CD4-positive, alpha-beta memory T cell (primary cell): ENCODE measurements at regions not wholly inside any gene's neighbourhood (a gene's known extent, or its start where the extent isn't known, plus 50 kb on each side); places are given as distances from the start of the nearest gene placed in this dataset.
"Not testable (repeated sequence)": the region's sequence is repeated elsewhere in the genome, so short reads cannot be mapped to it uniquely, and the experiment has no call there.

Experiments
- CTCF ChIA-PET: fragments of 350-600 bp; sonication (Branson Sonifier 250); formaldehyde crosslinking; loops from one replicate; lab custom pipeline; 2021; ENCODE audit warnings: inconsistent platforms; ENCODE audit not compliant: partially characterized antibody; lab: Charles Lee
- POLR2A ChIA-PET: fragments of 350-600 bp; sonication (Branson Sonifier 250); formaldehyde crosslinking; loops from one replicate; lab custom pipeline; 2021; ENCODE audit not compliant: partially characterized antibody; lab: Charles Lee
- DNase-seq, 5 donors: peaks; one replicate each; pipeline versions ENCODE4 v3.0.0 to v3.0.0-alpha.2; 2020 to 2022; ENCODE audit warnings: mixed read lengths in 1 of 5
- H3K27ac ChIP-seq: one replicate; pipeline ENCODE4 v1.7.0; 2013; ENCODE audit warnings: low read depth, low read length
- H3K27me3 ChIP-seq: 2 replicates; pipeline ENCODE4 v1.7.0; 2013; ENCODE audit warnings: mild to moderate bottlenecking, low read length, moderate library complexity; ENCODE audit not compliant: insufficient read depth
- H3K36me3 ChIP-seq: 2 replicates; pipeline ENCODE4 v1.7.0; 2013; ENCODE audit warnings: mild to moderate bottlenecking, low read length, moderate library complexity; ENCODE audit not compliant: insufficient read depth
- H3K4me1 ChIP-seq: 2 replicates; pipeline ENCODE4 v1.7.0; 2013; ENCODE audit warnings: mild to moderate bottlenecking, low read length, moderate library complexity; ENCODE audit not compliant: insufficient read depth
- H3K4me3 ChIP-seq, 2 donors: one replicate each; pipeline ENCODE4 v1.7.0; 2013; ENCODE audit warnings: low read length in 2 of 2, mild to moderate bottlenecking in 1 of 2
- H3K9me3 ChIP-seq, 2 donors: one replicate each; pipeline ENCODE4 v1.7.0; 2013; ENCODE audit warnings: low read length in 2 of 2, control low read depth in 1 of 2; ENCODE audit not compliant: control insufficient read depth in 1 of 2
- H3K27ac Mint-ChIP-seq, 7 donors: one replicate each; pipeline ENCODE4 v1.8.0; 2020 to 2021; ENCODE audit warnings: mixed read lengths in 7 of 7, mild to moderate bottlenecking in 6 of 7, inconsistent platforms in 3 of 7, moderate library complexity in 3 of 7
- H3K27me3 Mint-ChIP-seq, 2 donors: one replicate each; pipeline ENCODE4 v1.8.0; 2020 to 2021; ENCODE audit warnings: mixed read lengths in 2 of 2
- H3K36me3 Mint-ChIP-seq, 2 donors: one replicate each; pipeline ENCODE4 v1.8.0; 2020 to 2021; ENCODE audit warnings: mixed read lengths in 2 of 2, inconsistent platforms in 1 of 2, mild to moderate bottlenecking in 1 of 2
- H3K4me1 Mint-ChIP-seq, 4 donors: one replicate each; pipeline ENCODE4 v1.8.0; 2020 to 2021; ENCODE audit warnings: mixed read lengths in 4 of 4, mild to moderate bottlenecking in 1 of 4
- H3K4me3 Mint-ChIP-seq, 8 donors: one replicate each; pipeline ENCODE4 v1.8.0; 2020 to 2021; ENCODE audit warnings: mixed read lengths in 8 of 8, mild to moderate bottlenecking in 7 of 8, moderate library complexity in 6 of 8, inconsistent platforms in 3 of 8
- H3K9me3 Mint-ChIP-seq, 8 donors: one replicate each; pipeline ENCODE4 v1.8.0; 2020 to 2021; ENCODE audit warnings: mixed read lengths in 8 of 8, mild to moderate bottlenecking in 5 of 8, inconsistent platforms in 3 of 8, moderate library complexity in 1 of 8
- intact Hi-C: fragments of 100-400 bp; cut with micrococcal nuclease; formaldehyde crosslinking; loops from one replicate; pipeline ENCODE4 v1.15.1; 2023

DNA sequence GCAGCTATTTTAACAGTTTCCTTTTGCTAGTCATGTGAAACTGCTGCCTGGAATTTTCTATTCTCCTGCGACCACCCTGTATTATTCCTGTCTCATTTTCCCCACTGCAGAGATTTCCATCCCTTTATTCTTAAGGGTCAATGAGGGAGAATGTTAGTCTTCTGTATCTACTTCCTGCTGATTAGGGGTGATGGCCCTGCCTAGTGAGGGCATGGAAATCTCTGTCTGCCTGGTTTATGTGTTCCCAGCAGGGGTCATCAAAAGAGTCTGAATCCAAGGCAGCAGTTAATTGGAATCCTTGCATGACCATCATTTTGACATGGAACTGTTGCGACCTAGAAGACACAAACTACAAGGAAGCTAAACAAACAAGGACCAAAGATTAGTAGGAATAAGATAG is 325.2 kb downstream of the PLPP3 start:
- Histone ChIP-seq H3K4me1 (no peaks in the 10 kb centered on the region), H3K9me3 (no peaks in the 10 kb centered on the region), H3K4me3 (no peak overlapping the region), H3K27ac (no peak overlapping the region), H3K36me3 (no peaks in the 10 kb centered on the region), H3K27me3 (no peaks in the 10 kb centered on the region)
- CTCF ChIA-PET = interaction anchor here (0.6 kb wide), 1 partner anchor 1276 kb away, joined by 3 read pairs; no protein-coding TSS in a partner anchor
- H3K4me3 Mint-ChIP-seq = no peak overlapping the region
- no peak for DNase-seq
- POLR2A ChIA-PET = no interaction called here
- peaks cover 0 to 2% of the 10 kb centered on the region in 2 donors for H3K27me3 Mint-ChIP-seq
- intact Hi-C loops = no loop called here
- H3K4me1 Mint-ChIP-seq = no peaks in the 10 kb centered on the region
- no peak overlapping the region for H3K27ac Mint-ChIP-seq
- no peaks in the 10 kb centered on the region for H3K36me3 Mint-ChIP-seq
- H3K9me3 Mint-ChIP-seq = peaks cover 0 to 1% (median 0%) of the 10 kb centered on the region in 8 donors

DNA sequence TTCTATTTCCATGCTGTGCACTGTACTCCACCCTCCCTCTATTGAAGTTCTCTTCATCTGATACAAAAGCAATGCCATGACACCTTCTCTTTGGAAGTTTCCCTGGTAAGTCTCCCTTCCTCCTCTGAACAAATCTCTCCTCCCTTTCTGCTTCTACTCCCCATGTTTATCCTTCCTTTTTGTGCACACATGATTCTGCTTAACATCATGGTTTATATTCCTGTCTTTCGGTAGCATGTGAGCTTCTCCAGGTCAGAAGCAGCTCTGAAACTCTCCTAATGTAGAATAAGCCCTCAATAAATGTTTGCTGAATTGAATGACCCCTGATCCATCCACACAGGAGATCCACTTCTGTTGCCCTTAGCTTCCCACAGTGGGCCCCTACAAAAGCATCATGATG is 328.6 kb downstream of the PLPP3 start:
- peaks cover 0 to 4% (median 2%) of the 10 kb centered on the region in 8 donors for H3K9me3 Mint-ChIP-seq
- no peaks in the 10 kb centered on the region for H3K9me3 ChIP-seq

DNA sequence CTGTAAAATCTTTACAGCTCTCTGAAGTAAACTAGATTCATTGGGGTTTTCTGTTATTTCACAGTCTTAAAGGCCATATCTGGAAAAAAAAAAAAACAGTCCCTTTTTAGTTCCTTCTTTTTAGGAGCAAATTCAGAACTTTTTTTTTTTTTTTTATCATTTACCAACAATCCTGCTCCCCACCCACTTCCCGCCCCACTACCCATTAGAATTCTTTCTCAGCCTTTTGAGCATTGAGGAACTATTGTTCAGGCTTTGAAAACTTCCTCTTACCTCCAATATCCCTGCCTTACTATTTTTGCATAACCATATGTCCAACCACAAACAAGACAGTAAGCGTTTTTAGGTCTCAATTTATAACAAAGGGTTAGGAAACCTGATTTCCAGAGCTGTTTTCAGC is 330.1 kb downstream of the PLPP3 start:
- Mint-ChIP-seq H3K27me3 (peaks cover 0 to 2% of the 10 kb centered on the region in 2 donors), H3K36me3 (no peaks in the 10 kb centered on the region), H3K27ac (no peak overlapping the region), H3K4me1 (no peaks in the 10 kb centered on the region), H3K9me3 (peaks cover 0 to 5% (median 4%) of the 10 kb centered on the region in 8 donors), H3K4me3 (no peak overlapping the region)
- intact Hi-C loops = no loop called here
- no peaks in the 10 kb centered on the region for H3K4me1 ChIP-seq
- H3K4me3 ChIP-seq = no peak overlapping the region
- ChIA-PET CTCF (no interaction called here), POLR2A (interaction anchor here (0.9 kb wide), 1 partner anchor 12 kb away, joined by 3 read pairs; no protein-coding TSS in a partner anchor)
- H3K27ac ChIP-seq = no peak overlapping the region
- DNase-seq = no peak
- no peaks in the 10 kb centered on the region for H3K9me3 ChIP-seq
- no peaks in the 10 kb centered on the region for H3K27me3 ChIP-seq
- H3K36me3 ChIP-seq = no peaks in the 10 kb centered on the region

More for the DNA sequence above, 328.6 kb downstream of the PLPP3 start:
- Histone ChIP-seq H3K4me1 (no peaks in the 10 kb centered on the region), H3K4me3 (no peak overlapping the region), H3K27me3 (no peaks in the 10 kb centered on the region), H3K36me3 (no peaks in the 10 kb centered on the region), H3K27ac (no peak overlapping the region)
- Mint-ChIP-seq H3K4me1 (no peaks in the 10 kb centered on the region), H3K4me3 (no peak overlapping the region), H3K27ac (no peak overlapping the region), H3K36me3 (no peaks in the 10 kb centered on the region), H3K27me3 (peaks cover 0 to 2% of the 10 kb centered on the region in 2 donors)
- CTCF ChIA-PET = no interaction called here
- POLR2A ChIA-PET = no interaction called here
- no peak for DNase-seq
- intact Hi-C loops = no loop called here

DNA sequence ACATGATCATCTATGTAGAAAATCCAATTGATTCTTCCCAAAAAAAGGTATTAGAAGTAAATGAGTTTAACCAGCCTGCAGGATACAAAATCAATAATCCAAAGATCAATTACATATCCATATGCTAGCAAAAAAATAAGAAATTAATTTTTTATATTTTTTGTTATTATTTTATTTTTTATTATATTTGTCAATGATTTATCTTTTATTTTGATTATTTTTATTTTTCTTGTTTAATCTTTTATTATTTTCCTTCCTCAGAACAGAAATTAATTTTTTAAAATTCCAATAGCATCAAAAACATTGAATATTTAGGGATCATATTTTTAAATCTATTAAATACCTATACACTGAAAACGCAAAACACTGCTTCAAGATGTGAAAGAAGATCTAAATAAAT is 331.2 kb downstream of the PLPP3 start:
- no peak for DNase-seq
- peaks cover 0 to 2% of the 10 kb centered on the region in 2 donors for H3K27me3 Mint-ChIP-seq
- no peak overlapping the region for H3K4me3 Mint-ChIP-seq
- H3K36me3 Mint-ChIP-seq = no peaks in the 10 kb centered on the region
- no peaks in the 10 kb centered on the region for H3K4me1 Mint-ChIP-seq
- Histone ChIP-seq H3K4me1 (no peaks in the 10 kb centered on the region), H3K9me3 (no peaks in the 10 kb centered on the region), H3K27ac (no peak overlapping the region), H3K27me3 (no peaks in the 10 kb centered on the region), H3K36me3 (no peaks in the 10 kb centered on the region), H3K4me3 (no peak overlapping the region)
- ChIA-PET POLR2A (no interaction called here), CTCF (no interaction called here)
- H3K27ac Mint-ChIP-seq = no peak overlapping the region
- H3K9me3 Mint-ChIP-seq = peaks cover 0 to 7% (median 5%) of the 10 kb centered on the region in 8 donors
- intact Hi-C loops = no loop called here

DNA sequence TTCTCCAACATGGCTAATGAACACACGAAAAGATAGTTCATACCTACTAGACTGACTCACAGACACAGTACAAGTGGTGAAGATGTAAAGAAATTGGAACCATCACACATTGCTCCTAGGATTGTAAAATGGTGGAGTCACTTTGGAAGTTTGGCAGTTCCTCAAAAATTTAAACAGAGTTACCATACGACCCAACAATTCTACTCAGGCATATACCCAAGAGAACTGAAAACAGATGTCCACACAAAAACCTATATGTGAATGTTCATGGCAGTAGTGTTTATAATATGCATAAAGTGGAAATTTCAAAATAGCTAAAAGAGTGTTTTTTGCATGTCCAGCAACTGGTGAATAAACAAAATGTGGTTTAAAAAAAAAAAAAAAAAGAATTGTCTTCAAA is 332.6 kb downstream of the PLPP3 start:
- H3K36me3 ChIP-seq, H3K9me3 ChIP-seq, H3K4me1 ChIP-seq, intact Hi-C loops, H3K36me3 Mint-ChIP-seq, H3K27me3 ChIP-seq, H3K27ac Mint-ChIP-seq, DNase-seq, H3K27ac ChIP-seq, H3K27me3 Mint-ChIP-seq, H3K4me3 Mint-ChIP-seq, H3K4me3 ChIP-seq, CTCF ChIA-PET, H3K4me1 Mint-ChIP-seq, POLR2A ChIA-PET: not testable (repeated sequence)
- H3K9me3 Mint-ChIP-seq = peaks cover 0 to 14% (median 7%) of the 10 kb centered on the region in 8 donors

DNA sequence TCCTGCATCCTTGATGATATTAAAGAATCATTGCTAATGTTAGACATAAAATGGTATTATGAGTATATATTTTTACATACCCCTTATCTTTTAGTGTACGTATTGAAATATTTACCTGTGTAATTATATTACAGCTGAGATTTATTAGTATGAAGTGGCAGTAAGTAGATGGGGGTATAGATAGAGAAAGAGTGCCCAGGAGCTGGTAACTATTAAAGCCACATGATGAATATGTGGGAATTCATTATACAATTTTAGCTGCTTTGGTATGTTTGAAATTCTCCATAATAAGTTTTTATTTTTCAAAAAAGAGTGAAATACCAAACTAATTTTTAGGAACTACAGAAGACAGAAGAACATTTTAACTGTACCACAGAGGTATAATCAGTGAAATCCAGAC is 339.0 kb downstream of the PLPP3 start:
- H3K27me3 Mint-ChIP-seq = no peaks in the 10 kb centered on the region
- no peak overlapping the region for H3K4me3 ChIP-seq
- H3K4me3 Mint-ChIP-seq = no peak overlapping the region
- H3K36me3 Mint-ChIP-seq = no peaks in the 10 kb centered on the region
- H3K27ac ChIP-seq = no peak overlapping the region
- no peaks in the 10 kb centered on the region for H3K4me1 Mint-ChIP-seq
- intact Hi-C loops = no loop called here
- no peaks in the 10 kb centered on the region for H3K27me3 ChIP-seq
- POLR2A ChIA-PET = no interaction called here
- no peaks in the 10 kb centered on the region for H3K9me3 ChIP-seq
- no peak for DNase-seq
- H3K9me3 Mint-ChIP-seq = peaks cover 3 to 18% (median 7%) of the 10 kb centered on the region in 8 donors
- H3K36me3 ChIP-seq = no peaks in the 10 kb centered on the region
- H3K4me1 ChIP-seq = no peaks in the 10 kb centered on the region
- no peak overlapping the region for H3K27ac Mint-ChIP-seq
- CTCF ChIA-PET = no interaction called here

DNA sequence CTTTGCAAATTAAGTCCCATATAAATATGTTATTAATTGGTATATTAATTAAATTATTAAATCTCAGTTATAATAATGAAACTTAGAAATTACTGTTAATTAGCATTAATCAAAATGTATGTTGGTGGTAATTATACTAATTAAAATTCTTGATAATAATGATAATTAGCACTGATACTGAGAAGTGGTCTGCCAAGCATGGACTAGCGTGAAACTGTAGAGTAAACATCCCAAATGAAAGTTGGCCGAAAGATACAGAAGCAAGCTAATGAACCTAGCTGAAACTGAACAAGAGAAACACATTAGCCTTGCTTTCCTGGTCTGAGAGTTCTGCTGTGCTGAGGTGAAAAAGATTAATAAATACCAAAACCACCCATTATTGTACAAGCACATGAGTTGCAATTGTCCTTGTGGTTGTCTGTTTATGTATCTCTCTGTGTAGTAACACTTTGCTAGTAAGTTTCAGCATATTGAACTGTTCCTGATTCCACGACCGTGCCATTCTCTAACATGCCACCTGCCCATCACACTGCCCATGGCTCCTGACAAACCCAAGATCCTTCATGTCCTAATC is 341.8 kb downstream of the PLPP3 start:
- intact Hi-C loops = no loop called here
- no peaks in the 10 kb centered on the region for H3K36me3 Mint-ChIP-seq
- CTCF ChIA-PET = no interaction called here
- POLR2A ChIA-PET = interaction anchor here (0.8 kb wide), 1 partner anchor 12 kb away, joined by 3 read pairs; no protein-coding TSS in a partner anchor
- Histone ChIP-seq H3K4me3 (no peak overlapping the region), H3K27me3 (no peaks in the 10 kb centered on the region), H3K27ac (no peak overlapping the region), H3K36me3 (no peaks in the 10 kb centered on the region), H3K9me3 (no peaks in the 10 kb centered on the region), H3K4me1 (no peaks in the 10 kb centered on the region)
- no peaks in the 10 kb centered on the region for H3K4me1 Mint-ChIP-seq
- no peak overlapping the region for H3K4me3 Mint-ChIP-seq
- H3K9me3 Mint-ChIP-seq = peaks cover 0 to 13% (median 4%) of the 10 kb centered on the region in 8 donors
- no peak overlapping the region for H3K27ac Mint-ChIP-seq
- DNase-seq = no peak
- H3K27me3 Mint-ChIP-seq = no peaks in the 10 kb centered on the region
